ENCODE measurements at regions not wholly inside any gene's neighbourhood (a gene's known extent, or its start where the extent isn't known, plus 50 kb on each side); places are given as distances from the start of the nearest gene placed in this dataset. TPM values are rescaled to one million over a fixed set of nuclear protein-coding genes. Genes with fewer than 3 reads are reported as not detected.

- DNase-seq (ENCODE audit: extremely low spot score in 2 of 2), result no peak
- intact Hi-C loops (cut with DNase I), result no loop called here
- no peaks in the 10 kb centered on the region for H3K9me3 ChIP-seq
- H3K36me3 ChIP-seq, result no peaks in the 10 kb centered on the region
- no peaks in the 10 kb centered on the region for H3K4me1 ChIP-seq
- TF ChIP-seq, protein P1, sequence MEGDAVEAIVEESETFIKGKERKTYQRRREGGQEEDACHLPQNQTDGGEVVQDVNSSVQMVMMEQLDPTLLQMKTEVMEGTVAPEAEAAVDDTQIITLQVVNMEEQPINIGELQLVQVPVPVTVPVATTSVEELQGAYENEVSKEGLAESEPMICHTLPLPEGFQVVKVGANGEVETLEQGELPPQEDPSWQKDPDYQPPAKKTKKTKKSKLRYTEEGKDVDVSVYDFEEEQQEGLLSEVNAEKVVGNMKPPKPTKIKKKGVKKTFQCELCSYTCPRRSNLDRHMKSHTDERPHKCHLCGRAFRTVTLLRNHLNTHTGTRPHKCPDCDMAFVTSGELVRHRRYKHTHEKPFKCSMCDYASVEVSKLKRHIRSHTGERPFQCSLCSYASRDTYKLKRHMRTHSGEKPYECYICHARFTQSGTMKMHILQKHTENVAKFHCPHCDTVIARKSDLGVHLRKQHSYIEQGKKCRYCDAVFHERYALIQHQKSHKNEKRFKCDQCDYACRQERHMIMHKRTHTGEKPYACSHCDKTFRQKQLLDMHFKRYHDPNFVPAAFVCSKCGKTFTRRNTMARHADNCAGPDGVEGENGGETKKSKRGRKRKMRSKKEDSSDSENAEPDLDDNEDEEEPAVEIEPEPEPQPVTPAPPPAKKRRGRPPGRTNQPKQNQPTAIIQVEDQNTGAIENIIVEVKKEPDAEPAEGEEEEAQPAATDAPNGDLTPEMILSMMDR (IDR thresholded peaks at IDR 0.05), result no peak
- TF ChIP-seq POLR2AphosphoS5 (IDR thresholded peaks at IDR 0.05; ENCODE audit: insufficient read depth in 1 of 2, low read depth in 1 of 2) (no peak), POLR2A (IDR thresholded peaks at IDR 0.05) (no peak)
- H3K4me3 ChIP-seq, result no peak overlapping the region
- H3K27me3 ChIP-seq, result no peaks in the 10 kb centered on the region
- no peak overlapping the region for H3K27ac ChIP-seq
Observed at GRCh38 chr10:105347487-105347886, 706.4 kb downstream of the SORCS3 start.

DNA sequence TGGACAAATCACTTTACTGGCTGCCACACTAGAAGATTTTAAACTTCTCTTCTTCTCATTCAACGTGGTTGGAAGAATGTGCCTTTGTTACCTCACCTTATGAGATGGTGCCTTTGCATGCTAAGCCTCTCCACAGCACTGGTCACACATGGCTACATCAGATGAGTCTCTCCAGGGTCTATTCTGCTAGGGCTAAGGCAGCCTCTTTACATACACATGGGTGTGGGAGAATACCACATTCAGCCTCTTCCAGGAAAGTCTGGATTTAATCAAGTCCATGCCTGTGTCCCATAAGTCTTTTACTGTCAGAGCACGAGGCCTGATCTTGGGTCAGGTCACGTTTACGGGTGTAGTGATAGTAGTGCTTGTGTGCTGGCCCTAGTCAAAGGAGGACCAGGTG lies 701.5 kb downstream of the SORCS3 start:
- TF ChIP-seq, protein P1 (IDR thresholded peaks at IDR 0.05), result no peak
- TF ChIP-seq POLR2AphosphoS5 (IDR thresholded peaks at IDR 0.05; ENCODE audit: insufficient read depth in 1 of 2, low read depth in 1 of 2) (no peak), POLR2A (IDR thresholded peaks at IDR 0.05) (no peak)

DNA sequence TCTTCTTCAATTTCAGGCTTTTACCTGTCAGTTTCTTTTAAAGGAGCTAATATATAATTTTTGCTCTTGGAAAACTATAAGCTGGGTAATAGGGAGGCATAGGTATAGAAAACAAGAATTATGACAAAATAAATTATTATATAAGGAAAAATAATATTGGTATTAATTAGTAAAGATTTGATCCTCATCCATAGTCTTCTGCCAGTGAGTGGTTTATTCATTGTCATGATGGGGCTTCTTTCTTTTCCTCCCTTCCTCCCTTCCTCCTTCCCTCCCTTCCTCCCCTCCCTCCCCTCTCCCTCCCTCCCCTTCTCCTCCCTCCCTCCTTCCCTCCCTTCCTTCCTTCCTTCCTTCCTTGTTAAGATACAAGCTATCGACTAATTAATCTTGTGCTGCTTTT lies 698.6 kb downstream of the SORCS3 start:
- Histone ChIP-seq H3K36me3 (no peaks in the 10 kb centered on the region), H3K4me1 (no peaks in the 10 kb centered on the region), H3K4me3 (no peak overlapping the region), H3K27ac (no peak overlapping the region), H3K27me3 (no peaks in the 10 kb centered on the region), H3K9me3 (no peaks in the 10 kb centered on the region)
- DNase-seq (ENCODE audit: extremely low spot score in 2 of 2), result no peak
- intact Hi-C loops (cut with DNase I), result no loop called here
- TF ChIP-seq POLR2AphosphoS5 (IDR thresholded peaks at IDR 0.05; ENCODE audit: insufficient read depth in 1 of 2, low read depth in 1 of 2) (no peak), POLR2A (IDR thresholded peaks at IDR 0.05) (no peak)
- TF ChIP-seq, protein P1 (IDR thresholded peaks at IDR 0.05), result no peak

More for the DNA sequence above, 701.5 kb downstream of the SORCS3 start:
- no peaks in the 10 kb centered on the region for H3K36me3 ChIP-seq
- no peaks in the 10 kb centered on the region for H3K9me3 ChIP-seq
- intact Hi-C loops (cut with DNase I), result no loop called here
- DNase-seq (ENCODE audit: extremely low spot score in 2 of 2), result no peak
- no peak overlapping the region for H3K4me3 ChIP-seq
- H3K27me3 ChIP-seq, result no peaks in the 10 kb centered on the region
- no peaks in the 10 kb centered on the region for H3K4me1 ChIP-seq
- H3K27ac ChIP-seq, result no peak overlapping the region

DNA sequence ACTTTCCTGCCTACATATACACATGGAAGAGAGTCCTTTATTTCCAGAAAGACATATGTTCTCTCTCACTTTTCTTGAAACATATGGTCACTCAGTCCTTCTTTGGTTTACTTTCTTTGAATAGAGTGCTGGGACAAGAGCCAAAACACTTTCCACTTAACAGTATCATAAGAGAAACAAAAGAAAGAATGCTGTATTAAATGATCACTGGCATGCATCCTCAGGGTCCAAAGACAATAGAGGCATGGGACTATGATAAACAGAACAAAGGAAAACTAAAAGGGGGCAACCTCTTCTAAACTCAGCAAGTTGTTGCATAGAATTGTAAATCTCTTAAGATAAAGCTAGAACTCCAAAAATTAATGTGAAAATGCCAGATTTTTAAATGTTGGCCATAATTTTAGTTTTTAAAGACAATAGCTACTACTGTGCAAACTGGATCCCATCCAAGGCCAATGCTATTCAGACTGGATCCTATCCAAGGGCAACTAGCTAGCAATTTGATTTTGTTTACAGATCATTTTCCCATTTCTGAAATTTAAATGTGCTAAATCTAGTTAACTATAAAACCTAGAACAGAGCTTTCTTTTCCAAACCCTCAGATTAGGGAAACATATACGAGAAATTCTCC lies 687.5 kb downstream of the SORCS3 start:
- H3K9me3 ChIP-seq, result no peaks in the 10 kb centered on the region
- no peaks in the 10 kb centered on the region for H3K27me3 ChIP-seq
- DNase-seq (ENCODE audit: extremely low spot score in 2 of 2), result no peak
- H3K4me3 ChIP-seq, result no peak overlapping the region
- H3K4me1 ChIP-seq, result no peaks in the 10 kb centered on the region
- intact Hi-C loops (cut with DNase I), result no loop called here
- H3K27ac ChIP-seq, result no peak overlapping the region
- TF ChIP-seq POLR2AphosphoS5 (IDR thresholded peaks at IDR 0.05; ENCODE audit: insufficient read depth in 1 of 2, low read depth in 1 of 2), result no peak
- TF ChIP-seq, protein P1 (IDR thresholded peaks at IDR 0.05), result no peak
- no peak for TF ChIP-seq POLR2A (IDR thresholded peaks at IDR 0.05)
- no peaks in the 10 kb centered on the region for H3K36me3 ChIP-seq

Small RNA genes lying in the stretch of these regions (small RNA-seq; reads per million reads assigned to genes)
- not detected for gene RNU6-463P
